OCI-LY3 (cell line): ENCODE measurements at regions not wholly inside any gene's neighbourhood (a gene's known extent, or its start where the extent isn't known, plus 50 kb on each side); places are given as distances from the start of the nearest gene placed in this dataset.

ENCODE experiments used
- H2AFZ ChIP-seq: fragments of 200-600, 300-600 bp; shearing (Covaris generic); 2 replicates; pipeline ENCODE4 v1.6.0; 2014; ENCODE audit warnings: antibody characterized with exemption, low read depth, low read length
- H3K27ac ChIP-seq: fragments of 200-600, 300-600 bp; sonication (generic); 2 replicates; pipeline ENCODE4 v1.5.1; 2014; ENCODE audit warnings: mild to moderate bottlenecking, low read length, moderate library complexity, mixed read lengths
- H3K27me3 ChIP-seq: fragments of 200-600, 300-600 bp; sonication (generic); 2 replicates; pipeline ENCODE4 v1.6.1; 2014; ENCODE audit warnings: low read depth, low read length, mixed read lengths
- H3K36me3 ChIP-seq: fragments of 200-600, 300-600 bp; sonication (generic); replicated peaks from 2 replicates; pipeline ENCODE3; 2014; ENCODE audit warnings: low read depth, low read length, mixed read lengths
- H3K4me1 ChIP-seq: fragments of 300-600, 200-600 bp; sonication (generic); 2 replicates; pipeline ENCODE4 v1.6.1; 2014; ENCODE audit warnings: low read length, mixed read lengths
- H3K4me2 ChIP-seq: fragments of 200-600, 300-600 bp; sonication (generic); 2 replicates; pipeline ENCODE4 v1.6.1; 2014; ENCODE audit warnings: low read length, mixed read lengths
- H3K4me3 ChIP-seq: fragments of 300-600, 200-600 bp; sonication (generic); 2 replicates; pipeline ENCODE4 v1.5.1; 2014; ENCODE audit warnings: antibody characterized with exemption, mild to moderate bottlenecking, low read length, moderate library complexity
- H3K79me2 ChIP-seq: fragments of 300-600, 200-600 bp; shearing (Covaris generic); 2 replicates; pipeline ENCODE4 v1.6.1; 2014; ENCODE audit warnings: mild to moderate bottlenecking, low read length, mixed read lengths
- H3K9ac ChIP-seq: fragments of 300-600, 200-600 bp; shearing (Covaris generic); 2 replicates; pipeline ENCODE4 v1.6.0; 2014; ENCODE audit warnings: mild to moderate bottlenecking, low read length, moderate library complexity
- H3K9me3 ChIP-seq: fragments of 200-600, 300-600 bp; shearing (Covaris generic); 2 replicates; pipeline ENCODE4 v1.6.1; 2014; ENCODE audit warnings: low read length, mixed read lengths; ENCODE audit not compliant: insufficient read depth
- H4K20me1 ChIP-seq: fragments of 200-600, 300-600 bp; sonication (generic); 2 replicates; pipeline ENCODE4 v1.6.1; 2016; ENCODE audit warnings: low read length, mixed read lengths; ENCODE audit not compliant: insufficient read depth
- EZH2phosphoT487 ChIP-seq: fragments of 200-600 bp; shearing (Covaris generic); IDR thresholded peaks from 2 replicates; pipeline ENCODE4 v1.6.1; 2018; ENCODE audit warnings: antibody characterized with exemption, mixed run types, low read depth
- TF ChIP-seq, protein P1 (sequence below): fragments of 200-600, 300-600 bp; sonication (generic); IDR thresholded peaks from 2 replicates; pipeline ENCODE4 v1.5.1; 2014; ENCODE audit warnings: antibody characterized with exemption, low read length, low read depth

DNA sequence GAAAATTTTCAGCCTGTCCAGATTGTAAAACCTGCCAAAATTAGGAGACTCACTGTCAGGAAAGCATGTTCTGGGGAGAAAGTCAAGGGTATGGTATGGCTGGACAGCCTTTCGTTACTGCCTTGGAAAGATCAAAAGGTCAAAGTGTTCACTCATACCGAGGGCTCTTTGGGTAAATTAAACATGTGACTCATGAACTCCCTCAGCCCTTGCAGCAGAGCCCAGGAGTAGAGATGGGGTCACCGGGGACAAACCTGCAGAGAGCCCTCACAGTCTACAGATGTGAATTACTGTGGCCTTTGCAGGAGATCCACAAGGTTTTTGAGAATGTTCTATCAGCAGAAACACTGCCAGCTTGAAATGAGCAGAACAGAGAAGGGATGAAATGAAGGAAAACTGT lies 275.7 kb downstream of the KLF6 start:
- H2AFZ ChIP-seq, result no peak overlapping the region
- no peaks in the 10 kb centered on the region for H3K27me3 ChIP-seq
- H3K4me3 ChIP-seq, result no peak overlapping the region
- H3K4me2 ChIP-seq, result no peak overlapping the region
- H3K36me3 ChIP-seq, result no peaks in the 10 kb centered on the region
- H3K79me2 ChIP-seq, result no peaks in the 10 kb centered on the region
- H3K27ac ChIP-seq, result no peak overlapping the region
- TF ChIP-seq EZH2phosphoT487, result no peak
- TF ChIP-seq, protein P1, sequence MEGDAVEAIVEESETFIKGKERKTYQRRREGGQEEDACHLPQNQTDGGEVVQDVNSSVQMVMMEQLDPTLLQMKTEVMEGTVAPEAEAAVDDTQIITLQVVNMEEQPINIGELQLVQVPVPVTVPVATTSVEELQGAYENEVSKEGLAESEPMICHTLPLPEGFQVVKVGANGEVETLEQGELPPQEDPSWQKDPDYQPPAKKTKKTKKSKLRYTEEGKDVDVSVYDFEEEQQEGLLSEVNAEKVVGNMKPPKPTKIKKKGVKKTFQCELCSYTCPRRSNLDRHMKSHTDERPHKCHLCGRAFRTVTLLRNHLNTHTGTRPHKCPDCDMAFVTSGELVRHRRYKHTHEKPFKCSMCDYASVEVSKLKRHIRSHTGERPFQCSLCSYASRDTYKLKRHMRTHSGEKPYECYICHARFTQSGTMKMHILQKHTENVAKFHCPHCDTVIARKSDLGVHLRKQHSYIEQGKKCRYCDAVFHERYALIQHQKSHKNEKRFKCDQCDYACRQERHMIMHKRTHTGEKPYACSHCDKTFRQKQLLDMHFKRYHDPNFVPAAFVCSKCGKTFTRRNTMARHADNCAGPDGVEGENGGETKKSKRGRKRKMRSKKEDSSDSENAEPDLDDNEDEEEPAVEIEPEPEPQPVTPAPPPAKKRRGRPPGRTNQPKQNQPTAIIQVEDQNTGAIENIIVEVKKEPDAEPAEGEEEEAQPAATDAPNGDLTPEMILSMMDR, result no peak
- no peak overlapping the region for H3K9ac ChIP-seq
- H3K9me3 ChIP-seq, result no peaks in the 10 kb centered on the region
- H4K20me1 ChIP-seq, result no peaks in the 10 kb centered on the region
- H3K4me1 ChIP-seq, result peaks cover 6% of the 10 kb centered on the region; the same call in 1 of the 2 replicates

GRCh38 chr10:3503299-3503698 lies 281.7 kb downstream of the KLF6 start:
- Histone ChIP-seq H3K27me3 (0 out of 2 replicates have a peak, but pooled peaks cover 5% of the 10 kb centered on the region), H2AFZ (no peak overlapping the region), H3K36me3 (no peaks in the 10 kb centered on the region), H3K79me2 (no peaks in the 10 kb centered on the region), H3K4me1 (peaks cover 6% of the 10 kb centered on the region; the same call in 1 of the 2 replicates), H3K9me3 (no peaks in the 10 kb centered on the region), H3K9ac (no peak overlapping the region), H3K4me2 (no peak overlapping the region), H3K4me3 (no peak overlapping the region), H4K20me1 (no peaks in the 10 kb centered on the region), H3K27ac (no peak overlapping the region)
- TF ChIP-seq EZH2phosphoT487, result no peak
- TF ChIP-seq, protein P1, result no peak

DNA sequence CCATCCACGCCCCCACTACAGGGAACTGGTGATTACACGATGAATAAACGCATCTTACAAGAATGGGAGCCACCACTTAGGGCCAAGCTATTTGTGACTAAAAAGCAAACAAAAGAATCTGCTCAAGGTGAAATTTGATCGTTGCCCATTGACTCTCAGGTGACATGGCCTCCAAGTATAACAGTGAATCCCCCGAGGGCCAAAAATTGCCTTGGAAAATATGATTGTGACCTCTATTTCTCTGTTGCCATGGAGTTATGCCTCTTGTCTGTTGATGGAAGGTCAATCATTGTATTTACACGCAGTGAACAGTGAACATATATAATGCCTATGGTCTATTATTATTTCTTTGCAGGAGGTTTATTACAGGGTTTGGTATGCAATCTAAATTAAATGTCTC lies 282.3 kb downstream of the KLF6 start:
- no peaks in the 10 kb centered on the region for H4K20me1 ChIP-seq
- no peak overlapping the region for H3K9ac ChIP-seq
- H2AFZ ChIP-seq, result no peak overlapping the region
- no peak overlapping the region for H3K4me3 ChIP-seq
- no peaks in the 10 kb centered on the region for H3K9me3 ChIP-seq
- no peak for TF ChIP-seq EZH2phosphoT487
- TF ChIP-seq, protein P1, result no peak
- H3K36me3 ChIP-seq, result no peaks in the 10 kb centered on the region
- no peak overlapping the region for H3K4me2 ChIP-seq
- no peaks in the 10 kb centered on the region for H3K79me2 ChIP-seq
- peaks cover 6% of the 10 kb centered on the region; the same call in 1 of the 2 replicates for H3K4me1 ChIP-seq
- H3K27me3 ChIP-seq, result peaks cover 8% of the 10 kb centered on the region; the same call in 1 of the 2 replicates
- no peak overlapping the region for H3K27ac ChIP-seq

DNA sequence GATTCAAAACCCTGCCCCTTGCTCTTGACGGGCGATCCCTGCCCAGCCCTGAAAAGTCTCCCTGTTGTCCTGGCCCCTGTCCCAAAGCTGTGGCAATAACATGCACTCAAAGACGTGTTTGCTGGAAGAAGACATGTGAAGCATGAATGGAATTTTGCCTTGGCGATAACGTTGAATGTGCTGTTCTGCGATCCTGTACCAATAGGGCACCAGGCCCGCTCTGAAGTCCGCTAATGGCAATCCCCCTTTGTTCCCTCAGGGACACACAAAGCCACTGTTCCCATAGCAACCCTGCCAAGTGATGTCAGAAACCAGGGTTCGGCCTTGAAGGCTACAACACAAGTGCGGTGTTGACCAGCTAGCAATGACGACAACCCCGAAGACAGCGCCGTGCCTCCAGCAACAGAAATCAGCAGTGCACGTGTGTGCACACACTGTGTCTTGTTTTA lies 284.6 kb downstream of the KLF6 start:
- H3K27me3 ChIP-seq, result peaks cover 23% of the 10 kb centered on the region; the same call in 1 of the 2 replicates
- H3K36me3 ChIP-seq, result no peaks in the 10 kb centered on the region
- H2AFZ ChIP-seq, result no peak overlapping the region
- no peaks in the 10 kb centered on the region for H3K4me1 ChIP-seq
- no peaks in the 10 kb centered on the region for H3K79me2 ChIP-seq
- TF ChIP-seq, protein P1, result no peak
- no peak for TF ChIP-seq EZH2phosphoT487
- H3K4me3 ChIP-seq, result no peak overlapping the region
- H3K27ac ChIP-seq, result no peak overlapping the region
- no peaks in the 10 kb centered on the region for H3K9me3 ChIP-seq
- no peaks in the 10 kb centered on the region for H4K20me1 ChIP-seq
- no peak overlapping the region for H3K9ac ChIP-seq
- H3K4me2 ChIP-seq, result no peak overlapping the region
